Tibial nerve (tissue), 4 donors: ENCODE measurements at regions not wholly inside any gene's neighbourhood (a gene's known extent, or its start where the extent isn't known, plus 50 kb on each side); places are given as distances from the start of the nearest gene placed in this dataset.

Experiments
- CTCF ChIP-seq, 5 experiments: fragments of 200-600 bp in 3 of 5; fragments of 450-650 bp in 2 of 5; sonication (generic) in 3 of 5; IDR thresholded peaks; one replicate each; pipeline ENCODE4 v1.5.1; 2016 to 2019; ENCODE audit warnings: antibody characterized with exemption in 5 of 5, mild to moderate bottlenecking in 3 of 5, moderate library complexity in 2 of 5
- EP300 ChIP-seq, 2 donors: sonication (generic); formaldehyde crosslinking; IDR thresholded peaks; one replicate each; pipeline ENCODE4 v1.6.1; 2017; ENCODE audit warnings: antibody characterized with exemption in 2 of 2, mild to moderate bottlenecking in 1 of 2

DNA sequence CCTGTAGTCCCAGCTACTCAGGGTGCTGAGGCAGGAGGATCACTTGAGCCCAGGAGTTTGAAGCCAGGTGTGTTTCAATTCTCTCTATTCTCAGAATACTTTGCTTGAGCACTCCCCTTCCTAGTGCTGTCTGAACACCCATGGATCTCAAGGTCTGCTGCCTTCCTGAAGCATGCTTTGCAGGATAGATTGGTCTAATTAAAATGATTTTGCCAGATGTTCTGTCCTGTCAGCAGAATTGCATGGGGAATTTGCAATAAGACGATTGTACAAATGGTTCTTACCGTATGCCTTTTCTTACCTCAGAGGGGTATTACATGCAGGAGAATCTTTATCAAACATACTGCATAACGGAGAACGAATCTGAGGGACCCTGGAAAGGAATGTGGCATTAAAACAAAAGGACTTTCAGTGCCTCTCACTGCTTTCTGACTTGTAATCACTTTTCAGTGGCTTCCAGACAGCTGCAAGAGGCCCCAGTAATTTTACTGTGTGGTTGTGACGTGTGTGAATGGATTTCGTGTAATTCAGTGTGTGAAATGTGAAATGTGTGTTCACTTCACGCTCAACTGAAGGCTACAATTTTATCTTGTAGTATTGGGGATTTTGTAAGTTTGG lies 587.2 kb upstream of the SEMA6A start:
- TF ChIP-seq CTCF (IDR thresholded peaks at IDR 0.05) (no peak), EP300 (IDR thresholded peaks at IDR 0.05) (no peak)
